ACC112 (cell line): ENCODE measurements at regions not wholly inside any gene's neighbourhood (a gene's known extent, or its start where the extent isn't known, plus 50 kb on each side); places are given as distances from the start of the nearest gene placed in this dataset.
"Not testable (repeated sequence)": the region's sequence is repeated elsewhere in the genome, so short reads cannot be mapped to it uniquely, and the experiment has no call there.

ENCODE experiments used
- H2AFZ ChIP-seq: fragments of 200-600 bp; sonication (generic); one replicate; pipeline ENCODE4 v1.6.0; 2017; ENCODE audit warnings: antibody characterized with exemption, low read length; ENCODE audit not compliant: unreplicated experiment
- H3K27ac ChIP-seq: fragments of 200-600 bp; sonication (generic); 2 replicates; pipeline ENCODE4 v1.5.1; 2014; ENCODE audit warnings: low read depth, mild to moderate bottlenecking, antibody characterized with exemption, low read length, moderate library complexity
- H3K27me3 ChIP-seq: fragments of 200-600 bp; sonication (generic); 2 replicates; pipeline ENCODE4 v1.6.1; 2014; ENCODE audit warnings: mild to moderate bottlenecking, antibody characterized with exemption, low read length, moderate library complexity, mixed read lengths; ENCODE audit not compliant: insufficient read depth
- H3K36me3 ChIP-seq: fragments of 200-600 bp; sonication (generic); 2 replicates; pipeline ENCODE4 v1.6.1; 2016; ENCODE audit warnings: mild to moderate bottlenecking, antibody characterized with exemption, low read length, moderate library complexity, mixed read lengths; ENCODE audit not compliant: insufficient read depth
- H3K4me1 ChIP-seq: fragments of 200-600 bp; sonication (generic); one replicate; pipeline ENCODE4 v1.6.1; 2016; ENCODE audit warnings: low read length, mixed read lengths; ENCODE audit not compliant: insufficient read depth, unreplicated experiment, control insufficient read depth
- H3K4me3 ChIP-seq: fragments of 200-600 bp; sonication (generic); 2 replicates; pipeline ENCODE4 v1.5.1; 2014; ENCODE audit warnings: mild to moderate bottlenecking, low read depth, low read length
- H3K79me2 ChIP-seq: fragments of 200-600 bp; sonication (generic); one replicate; pipeline ENCODE4 v1.6.0; 2016; ENCODE audit warnings: low read length; ENCODE audit not compliant: control insufficient read depth, unreplicated experiment, insufficient read depth

GRCh38 chr2:208982831-208983230 lies 441.0 kb upstream of the MAP2 start:
- Histone ChIP-seq H3K36me3 (no peaks in the 10 kb centered on the region), H3K79me2 (no peaks in the 10 kb centered on the region), H3K27me3 (no peaks in the 10 kb centered on the region), H3K27ac (no peak overlapping the region), H2AFZ (no peak overlapping the region), H3K4me3 (no peak overlapping the region), H3K4me1 (no peaks in the 10 kb centered on the region)

DNA sequence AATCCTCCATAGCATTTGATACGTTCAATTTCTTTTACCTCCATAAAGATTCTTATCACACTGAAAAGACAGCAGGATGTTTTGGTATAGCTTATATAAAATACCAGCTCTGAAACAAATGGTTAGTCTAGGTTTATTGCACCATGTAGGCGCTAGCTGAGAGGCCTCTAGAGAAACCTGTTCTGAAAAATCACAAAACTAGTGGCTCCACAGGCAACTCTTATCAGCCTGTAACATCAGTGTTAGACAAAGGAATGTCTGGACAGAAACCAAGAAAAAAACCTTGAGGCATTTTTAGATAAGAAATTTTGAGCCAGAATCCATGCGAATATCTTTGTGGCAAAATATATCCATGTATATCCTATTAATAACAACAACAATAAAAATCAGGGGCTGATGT lies 440.4 kb upstream of the MAP2 start:
- Histone ChIP-seq H3K27ac (no peak overlapping the region), H3K79me2 (no peaks in the 10 kb centered on the region), H3K4me1 (no peaks in the 10 kb centered on the region), H3K4me3 (no peak overlapping the region), H3K27me3 (no peaks in the 10 kb centered on the region), H2AFZ (no peak overlapping the region), H3K36me3 (no peaks in the 10 kb centered on the region)

- Histone ChIP-seq H3K36me3 (no peaks in the 10 kb centered on the region), H3K27me3 (no peaks in the 10 kb centered on the region), H3K4me1 (no peaks in the 10 kb centered on the region), H2AFZ (no peak overlapping the region), H3K4me3 (no peak overlapping the region), H3K79me2 (no peaks in the 10 kb centered on the region), H3K27ac (no peak overlapping the region)
Observed at GRCh38 chr2:208984376-208985090, 439.3 kb upstream of the MAP2 start.

GRCh38 chr2:208985644-208986043 lies 438.2 kb upstream of the MAP2 start:
- Histone ChIP-seq H3K27me3 (no peaks in the 10 kb centered on the region), H3K79me2 (no peaks in the 10 kb centered on the region), H3K27ac (no peak overlapping the region)

DNA sequence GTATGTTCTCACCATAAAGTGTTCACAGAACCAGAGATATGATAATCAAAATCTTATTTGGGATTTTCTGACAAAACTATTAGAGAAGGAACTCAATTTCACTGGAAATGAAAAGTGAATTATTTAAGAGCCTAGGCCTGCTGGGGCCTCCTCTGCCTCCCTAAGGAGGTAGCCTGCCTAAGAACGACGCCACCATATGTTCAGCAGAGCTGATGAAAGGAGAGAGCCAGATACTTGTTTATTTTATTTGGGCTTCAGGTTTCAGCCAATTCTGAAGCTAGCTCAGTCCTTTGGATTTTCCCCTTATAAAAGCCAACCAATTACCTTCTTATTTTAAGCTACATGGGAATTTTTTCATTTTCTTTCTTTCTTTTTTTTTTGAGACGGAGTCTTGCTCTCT lies 433.1 kb upstream of the MAP2 start:
- Histone ChIP-seq H3K79me2 (no peaks in the 10 kb centered on the region), H3K4me3 (no peak overlapping the region), H2AFZ (no peak overlapping the region), H3K27me3 (no peaks in the 10 kb centered on the region), H3K27ac (no peak overlapping the region), H3K36me3 (no peaks in the 10 kb centered on the region), H3K4me1 (no peaks in the 10 kb centered on the region)

More at GRCh38 chr2:208985644-208986043, 438.2 kb upstream of the MAP2 start:
- no peaks in the 10 kb centered on the region for H3K4me1 ChIP-seq
- H3K4me3 ChIP-seq = no peak overlapping the region
- no peak overlapping the region for H2AFZ ChIP-seq
- H3K36me3 ChIP-seq = no peaks in the 10 kb centered on the region

GRCh38 chr2:208999911-209000310 lies 423.9 kb upstream of the MAP2 start:
- H3K4me1 ChIP-seq = no peaks in the 10 kb centered on the region
- H3K27ac ChIP-seq = no peak overlapping the region
- no peak overlapping the region for H2AFZ ChIP-seq
- no peaks in the 10 kb centered on the region for H3K79me2 ChIP-seq
- no peak overlapping the region for H3K4me3 ChIP-seq
- H3K27me3 ChIP-seq = no peaks in the 10 kb centered on the region
- no peaks in the 10 kb centered on the region for H3K36me3 ChIP-seq

DNA sequence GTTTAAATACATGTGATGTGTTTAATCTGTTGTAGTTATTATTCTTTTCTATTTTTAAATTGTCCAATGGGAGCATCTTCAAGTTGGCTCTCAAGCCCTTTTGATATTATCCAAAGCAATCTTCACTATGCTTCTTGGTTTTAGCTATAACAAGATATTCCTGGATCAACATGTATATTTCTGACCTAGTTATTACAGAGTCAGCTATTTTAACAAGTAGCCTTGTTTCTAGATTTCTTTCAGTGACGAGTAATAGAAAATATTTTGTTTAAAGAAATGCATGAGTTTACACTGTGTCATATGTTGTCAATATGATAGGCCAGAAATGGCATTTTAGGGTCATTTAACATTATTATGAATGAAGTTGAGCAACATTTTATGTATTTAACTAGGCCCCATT lies 421.8 kb upstream of the MAP2 start:
- no peaks in the 10 kb centered on the region for H3K27me3 ChIP-seq
- H3K36me3 ChIP-seq = no peaks in the 10 kb centered on the region
- no peaks in the 10 kb centered on the region for H3K79me2 ChIP-seq
- H3K4me3 ChIP-seq = no peak overlapping the region
- no peaks in the 10 kb centered on the region for H3K4me1 ChIP-seq
- H2AFZ ChIP-seq = no peak overlapping the region
- no peak overlapping the region for H3K27ac ChIP-seq

DNA sequence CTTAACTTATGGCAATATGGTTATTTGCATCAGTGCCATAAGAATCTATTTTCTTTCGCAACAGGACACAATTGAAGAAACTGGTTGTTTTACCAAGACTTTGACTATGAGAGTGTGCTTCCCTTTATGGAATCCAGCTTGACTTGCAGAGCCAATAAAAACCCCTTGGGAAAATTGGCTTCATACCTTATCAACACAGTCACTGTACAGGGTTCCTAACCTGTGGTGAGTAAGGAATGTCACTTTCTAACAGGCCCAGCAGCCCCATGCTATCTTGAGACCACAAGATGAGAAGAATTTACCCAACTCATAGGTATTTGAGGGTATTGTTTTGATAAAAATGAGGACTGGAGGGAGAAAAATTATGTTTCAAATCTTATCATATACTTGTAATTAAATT lies 418.5 kb upstream of the MAP2 start:
- Histone ChIP-seq H2AFZ (no peak overlapping the region), H3K27ac (no peak overlapping the region), H3K36me3 (no peaks in the 10 kb centered on the region), H3K4me3 (no peak overlapping the region), H3K79me2 (no peaks in the 10 kb centered on the region), H3K27me3 (no peaks in the 10 kb centered on the region), H3K4me1 (no peaks in the 10 kb centered on the region)

GRCh38 chr2:209008636-209009287 lies 415.1 kb upstream of the MAP2 start:
- H3K27me3 ChIP-seq = no peaks in the 10 kb centered on the region
- H3K4me1 ChIP-seq = no peaks in the 10 kb centered on the region
- H3K36me3 ChIP-seq = no peaks in the 10 kb centered on the region
- H3K79me2 ChIP-seq = no peaks in the 10 kb centered on the region
- no peak overlapping the region for H3K4me3 ChIP-seq
- H2AFZ ChIP-seq = no peak overlapping the region
- no peak overlapping the region for H3K27ac ChIP-seq

GRCh38 chr2:209018633-209019032 lies 405.2 kb upstream of the MAP2 start:
- not testable (repeated sequence) for H2AFZ ChIP-seq, H3K79me2 ChIP-seq, H3K27me3 ChIP-seq, H3K4me1 ChIP-seq, H3K36me3 ChIP-seq, H3K27ac ChIP-seq, H3K4me3 ChIP-seq

DNA sequence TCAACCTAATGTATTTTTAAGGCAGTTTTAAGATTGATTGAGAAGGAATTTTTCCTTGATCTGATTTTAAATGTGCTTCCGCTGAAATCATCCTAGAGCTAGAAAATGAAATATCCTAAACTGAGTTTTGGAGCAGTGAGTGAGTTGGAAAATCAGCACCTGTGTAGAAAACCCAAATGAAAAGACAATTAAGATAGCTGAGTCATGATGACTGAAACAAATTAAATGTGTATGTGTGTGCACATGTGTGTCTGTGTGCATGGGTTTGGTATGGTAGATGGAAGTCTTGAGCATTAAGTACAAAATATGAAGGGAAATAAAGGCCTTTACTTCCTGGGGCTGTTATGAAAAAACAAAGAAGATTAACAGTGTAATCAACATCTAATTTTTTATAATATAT lies 394.6 kb upstream of the MAP2 start:
- no peaks in the 10 kb centered on the region for H3K4me1 ChIP-seq

More for the DNA sequence above, 394.6 kb upstream of the MAP2 start:
- Histone ChIP-seq H2AFZ (no peak overlapping the region), H3K4me3 (no peak overlapping the region), H3K27ac (no peak overlapping the region), H3K27me3 (no peaks in the 10 kb centered on the region), H3K79me2 (no peaks in the 10 kb centered on the region), H3K36me3 (no peaks in the 10 kb centered on the region)
